Hepatocyte (in vitro differentiated cells): ENCODE measurements at regions not wholly inside any gene's neighbourhood (a gene's known extent, or its start where the extent isn't known, plus 50 kb on each side); places are given as distances from the start of the nearest gene placed in this dataset.

Experiments used
- DNase-seq: peaks from one replicate; pipeline ENCODE4 v3.0.0-alpha.2; 2016; ENCODE audit warnings: low spot score
- H2AFZ ChIP-seq: fragments of 200-600 bp; sonication (generic); 2 replicates; pipeline ENCODE4 v1.6.0; 2016; ENCODE audit warnings: antibody characterized with exemption, mild to moderate bottlenecking
- H3K27ac ChIP-seq: fragments of 200-600 bp; sonication (generic); 2 replicates; pipeline ENCODE4 v1.5.1; 2016; ENCODE audit warnings: mild to moderate bottlenecking
- H3K27me3 ChIP-seq: fragments of 200-600 bp; sonication (generic); 2 replicates; pipeline ENCODE4 v1.6.1; 2016
- H3K36me3 ChIP-seq: fragments of 200-600 bp; sonication (generic); replicated peaks from 2 replicates; pipeline ENCODE4 v1.5.1; 2016; ENCODE audit warnings: low read depth; ENCODE audit not compliant: insufficient read depth
- H3K4me1 ChIP-seq: fragments of 200-600 bp; sonication (generic); 2 replicates; pipeline ENCODE4 v1.5.1; 2016; ENCODE audit warnings: mild to moderate bottlenecking, moderate library complexity; ENCODE audit not compliant: insufficient read depth
- H3K4me2 ChIP-seq: fragments of 200-600 bp; sonication (generic); 2 replicates; pipeline ENCODE4 v1.6.0; 2016
- H3K4me3 ChIP-seq: fragments of 200-600 bp; sonication (generic); 2 replicates; pipeline ENCODE4 v1.5.1; 2016; ENCODE audit warnings: mild to moderate bottlenecking
- H3K79me2 ChIP-seq: fragments of 200-600 bp; sonication (generic); 2 replicates; pipeline ENCODE4 v1.6.0; 2017; ENCODE audit warnings: mild to moderate bottlenecking
- H3K9me2 ChIP-seq: fragments of 200-600 bp; sonication (generic); replicated peaks from 2 replicates; pipeline ENCODE4 v1.6.0; 2017; ENCODE audit warnings: mild to moderate bottlenecking; ENCODE audit not compliant: insufficient read depth
- H3K9me3 ChIP-seq: fragments of 200-600 bp; sonication (generic); 2 replicates; pipeline ENCODE4 v1.5.1; 2016; ENCODE audit warnings: low read depth, mild to moderate bottlenecking
- H4K20me1 ChIP-seq: fragments of 200-600 bp; sonication (generic); 2 replicates; pipeline ENCODE4 v1.6.0; 2016; ENCODE audit warnings: mild to moderate bottlenecking; ENCODE audit not compliant: insufficient read depth, poor library complexity, severe bottlenecking
- EZH2 ChIP-seq: fragments of 200-600 bp; sonication (generic); IDR thresholded peaks from 2 replicates; pipeline ENCODE4 v1.6.1; 2016; ENCODE audit warnings: antibody characterized with exemption, mild to moderate bottlenecking, borderline replicate concordance
- EZH2phosphoT487 ChIP-seq: fragments of 200-600 bp; sonication (generic); IDR thresholded peaks from one replicate; pipeline ENCODE4 v1.6.1; 2018; ENCODE audit warnings: antibody characterized with exemption, mild to moderate bottlenecking, low read depth, moderate library complexity; ENCODE audit not compliant: unreplicated experiment, severe bottlenecking
- WGBS: methylation state at CpG from one replicate; pipeline ENCODE4 v1.1.6; 2016; ENCODE audit warnings: low lambda C conversion rate; ENCODE audit errors: missing lambda C conversion rate; 5-methylcytosine and 5-hydroxymethylcytosine counted together
- TF ChIP-seq, protein P1 (sequence below): fragments of 200-600 bp; sonication (generic); IDR thresholded peaks from 2 replicates; pipeline ENCODE4 v1.5.1; 2016; ENCODE audit warnings: antibody characterized with exemption, mild to moderate bottlenecking; ENCODE audit not compliant: poor library complexity

DNA sequence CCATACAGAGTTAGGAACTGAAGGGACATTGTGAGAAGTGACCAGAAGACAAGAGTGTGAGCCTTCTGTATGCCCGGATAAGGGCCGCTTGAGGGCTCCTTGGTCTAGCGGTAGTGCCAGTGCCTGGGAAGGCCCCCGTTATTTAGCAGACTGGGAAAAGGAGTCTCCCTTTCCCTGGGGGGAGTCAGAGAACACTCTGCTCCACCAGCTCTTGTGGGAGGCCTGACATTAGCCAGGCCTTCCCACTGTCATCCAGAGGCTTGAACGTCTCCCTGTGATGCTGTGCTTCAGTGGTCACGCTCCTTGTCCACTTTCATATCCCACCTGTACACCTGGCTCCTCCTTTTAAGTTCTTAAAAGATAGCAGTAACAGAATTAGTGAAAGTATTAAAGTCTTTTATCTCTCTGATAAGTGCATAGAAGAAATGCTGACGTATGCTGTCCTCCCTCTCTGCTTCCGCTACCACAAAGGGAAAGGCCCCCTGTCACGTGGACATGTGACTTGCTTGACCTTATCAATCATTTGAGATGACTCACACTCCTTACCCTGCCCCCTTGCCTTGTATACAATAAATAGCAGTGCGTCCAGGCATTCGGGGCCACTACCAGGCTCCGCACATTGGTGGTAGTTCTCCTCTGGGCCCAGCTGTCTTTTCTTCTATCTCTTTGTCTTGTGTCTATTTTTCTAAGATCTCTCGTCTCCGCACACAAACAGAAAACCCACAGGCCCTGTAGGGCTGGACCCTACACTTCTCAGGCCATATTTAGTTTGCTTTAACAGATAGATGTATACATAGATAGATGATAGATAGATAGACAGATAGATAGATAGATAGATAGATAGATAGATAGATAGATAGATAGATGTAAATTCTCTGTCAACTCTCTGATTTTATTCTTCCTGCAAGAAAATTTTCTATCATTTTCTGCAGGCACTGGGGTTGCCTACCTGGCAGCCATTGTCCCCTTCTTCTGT lies 131.5 kb upstream of the JCAD start:
- Histone ChIP-seq H3K4me2 (no peak overlapping the region), H3K79me2 (no peaks in the 10 kb centered on the region), H3K27me3 (no peaks in the 10 kb centered on the region), H3K9me2 (no peaks in the 10 kb centered on the region), H4K20me1 (no peaks in the 10 kb centered on the region), H2AFZ (no peak overlapping the region), H3K36me3 (no peaks in the 10 kb centered on the region), H3K27ac (no peak overlapping the region), H3K4me1 (peaks cover 30% of the 10 kb centered on the region), H3K4me3 (no peak overlapping the region), H3K9me3 (no peaks in the 10 kb centered on the region)
- TF ChIP-seq EZH2phosphoT487, result no peak
- TF ChIP-seq, protein P1, sequence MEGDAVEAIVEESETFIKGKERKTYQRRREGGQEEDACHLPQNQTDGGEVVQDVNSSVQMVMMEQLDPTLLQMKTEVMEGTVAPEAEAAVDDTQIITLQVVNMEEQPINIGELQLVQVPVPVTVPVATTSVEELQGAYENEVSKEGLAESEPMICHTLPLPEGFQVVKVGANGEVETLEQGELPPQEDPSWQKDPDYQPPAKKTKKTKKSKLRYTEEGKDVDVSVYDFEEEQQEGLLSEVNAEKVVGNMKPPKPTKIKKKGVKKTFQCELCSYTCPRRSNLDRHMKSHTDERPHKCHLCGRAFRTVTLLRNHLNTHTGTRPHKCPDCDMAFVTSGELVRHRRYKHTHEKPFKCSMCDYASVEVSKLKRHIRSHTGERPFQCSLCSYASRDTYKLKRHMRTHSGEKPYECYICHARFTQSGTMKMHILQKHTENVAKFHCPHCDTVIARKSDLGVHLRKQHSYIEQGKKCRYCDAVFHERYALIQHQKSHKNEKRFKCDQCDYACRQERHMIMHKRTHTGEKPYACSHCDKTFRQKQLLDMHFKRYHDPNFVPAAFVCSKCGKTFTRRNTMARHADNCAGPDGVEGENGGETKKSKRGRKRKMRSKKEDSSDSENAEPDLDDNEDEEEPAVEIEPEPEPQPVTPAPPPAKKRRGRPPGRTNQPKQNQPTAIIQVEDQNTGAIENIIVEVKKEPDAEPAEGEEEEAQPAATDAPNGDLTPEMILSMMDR, result no peak
- TF ChIP-seq EZH2, result no peak
- WGBS, result 78% methylated on average over 14 of the region's 14 CpGs
- peak; percentile 56 for DNase-seq

DNA sequence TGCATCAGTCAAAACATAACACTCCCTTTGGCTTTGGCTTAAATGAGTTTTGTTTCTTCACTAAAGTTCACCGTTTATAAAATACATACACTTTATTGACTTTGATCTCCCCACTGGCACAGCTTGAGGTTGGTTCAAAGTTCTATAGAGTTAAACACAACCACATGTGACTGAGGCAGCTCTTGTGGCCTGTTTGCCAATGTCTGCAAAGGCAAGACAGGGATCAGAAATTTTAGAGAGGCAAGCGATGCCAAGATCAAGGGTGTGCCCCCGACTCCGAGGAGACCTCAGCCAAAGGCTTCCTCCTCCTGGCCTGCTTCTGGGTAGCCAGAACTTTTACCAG lies 129.8 kb upstream of the JCAD start:
- Histone ChIP-seq H3K9me3 (no peaks in the 10 kb centered on the region), H3K4me2 (no peak overlapping the region), H3K36me3 (no peaks in the 10 kb centered on the region), H2AFZ (no peak overlapping the region), H3K27ac (peak overlapping the region; percentile 43), H3K4me1 (peaks cover 41% of the 10 kb centered on the region), H4K20me1 (no peaks in the 10 kb centered on the region), H3K9me2 (no peaks in the 10 kb centered on the region), H3K4me3 (no peak overlapping the region), H3K27me3 (no peaks in the 10 kb centered on the region), H3K79me2 (no peaks in the 10 kb centered on the region)
- DNase-seq, result no peak
- 44% methylated on average over 4 of the region's 4 CpGs for WGBS
- TF ChIP-seq, protein P1, result no peak
- no peak for TF ChIP-seq EZH2phosphoT487
- no peak for TF ChIP-seq EZH2

DNA sequence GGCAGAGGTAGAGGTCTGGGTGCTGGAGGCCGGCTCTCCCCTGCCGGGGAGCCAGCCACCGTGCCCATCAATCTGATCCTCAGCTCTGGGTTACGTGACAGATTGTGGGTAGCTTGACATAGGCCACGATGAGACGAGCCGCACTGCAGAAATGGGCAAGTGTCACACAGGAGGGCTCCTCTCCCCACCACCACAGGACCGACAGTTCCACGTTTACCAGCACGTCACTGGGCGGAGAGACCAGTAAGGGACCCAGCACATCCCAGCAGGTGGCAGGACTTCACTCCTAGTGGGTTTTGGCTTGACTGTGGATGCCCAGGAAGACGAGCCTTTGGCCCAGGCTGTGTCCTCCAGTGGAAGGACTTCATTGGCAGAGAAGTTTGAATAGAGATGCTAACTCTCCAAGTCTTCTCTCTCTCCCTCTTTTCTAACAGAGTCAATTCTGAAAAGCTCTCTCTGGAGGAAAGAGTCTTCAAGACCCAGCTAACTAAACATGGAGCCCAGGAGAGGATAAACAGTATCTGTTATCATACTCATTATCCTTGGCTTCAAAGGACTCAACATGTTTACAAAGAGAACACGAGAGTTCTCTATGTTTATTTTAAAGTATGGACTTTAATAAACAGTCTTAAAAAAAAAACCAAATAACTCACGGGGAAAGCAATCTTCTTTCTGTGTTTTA lies 129.3 kb upstream of the JCAD start:
- H3K4me3 ChIP-seq, result no peak overlapping the region
- H3K27me3 ChIP-seq, result no peaks in the 10 kb centered on the region
- TF ChIP-seq EZH2 (no peak), EZH2phosphoT487 (peak; percentile 77)
- H3K27ac ChIP-seq, result peak overlapping the region; percentile 76
- H3K9me3 ChIP-seq, result no peaks in the 10 kb centered on the region
- H3K4me1 ChIP-seq, result peaks cover 43% of the 10 kb centered on the region
- DNase-seq, result no peak
- no peak overlapping the region for H3K4me2 ChIP-seq
- H3K36me3 ChIP-seq, result no peaks in the 10 kb centered on the region
- no peaks in the 10 kb centered on the region for H3K9me2 ChIP-seq
- no peak overlapping the region for H2AFZ ChIP-seq
- WGBS, result 77% methylated on average over 14 of the region's 14 CpGs
- no peaks in the 10 kb centered on the region for H4K20me1 ChIP-seq
- H3K79me2 ChIP-seq, result no peaks in the 10 kb centered on the region

DNA sequence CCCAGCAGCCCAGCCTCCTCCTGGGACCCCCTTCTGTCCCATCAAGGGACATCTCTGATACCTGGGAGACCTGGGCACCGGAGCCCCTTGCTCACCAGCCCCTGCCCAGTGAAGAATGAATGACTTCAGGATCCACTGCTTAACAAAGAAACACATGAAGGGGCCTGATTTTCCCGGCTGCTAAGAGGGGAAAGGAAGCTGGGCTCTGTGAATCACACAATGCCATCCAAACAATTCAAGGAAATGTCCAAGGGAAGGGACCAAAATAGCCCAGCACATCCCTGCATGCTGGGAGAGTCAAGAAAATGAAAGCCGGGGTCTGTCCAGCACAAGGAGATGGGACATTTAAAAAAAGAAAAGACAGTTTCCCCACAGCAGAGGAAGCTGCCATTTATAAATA lies 128.7 kb upstream of the JCAD start:
- TF ChIP-seq EZH2 (no peak), EZH2phosphoT487 (no peak)
- TF ChIP-seq, protein P1, result no peak
- no peak overlapping the region for H3K4me2 ChIP-seq
- peak overlapping the region; percentile 76 for H3K27ac ChIP-seq
- H3K36me3 ChIP-seq, result no peaks in the 10 kb centered on the region
- no peak for DNase-seq
- H3K9me3 ChIP-seq, result no peaks in the 10 kb centered on the region
- no peaks in the 10 kb centered on the region for H3K9me2 ChIP-seq
- WGBS, result 62% methylated on average over 3 of the region's 3 CpGs
- no peaks in the 10 kb centered on the region for H3K79me2 ChIP-seq
- H3K4me1 ChIP-seq, result peaks cover 47% of the 10 kb centered on the region
- no peak overlapping the region for H2AFZ ChIP-seq
- no peaks in the 10 kb centered on the region for H3K27me3 ChIP-seq
- H3K4me3 ChIP-seq, result no peak overlapping the region
- H4K20me1 ChIP-seq, result no peaks in the 10 kb centered on the region
